ENCODE measurements at regions not wholly inside any gene's neighbourhood (a gene's known extent, or its start where the extent isn't known, plus 50 kb on each side); places are given as distances from the start of the nearest gene placed in this dataset.

DNA sequence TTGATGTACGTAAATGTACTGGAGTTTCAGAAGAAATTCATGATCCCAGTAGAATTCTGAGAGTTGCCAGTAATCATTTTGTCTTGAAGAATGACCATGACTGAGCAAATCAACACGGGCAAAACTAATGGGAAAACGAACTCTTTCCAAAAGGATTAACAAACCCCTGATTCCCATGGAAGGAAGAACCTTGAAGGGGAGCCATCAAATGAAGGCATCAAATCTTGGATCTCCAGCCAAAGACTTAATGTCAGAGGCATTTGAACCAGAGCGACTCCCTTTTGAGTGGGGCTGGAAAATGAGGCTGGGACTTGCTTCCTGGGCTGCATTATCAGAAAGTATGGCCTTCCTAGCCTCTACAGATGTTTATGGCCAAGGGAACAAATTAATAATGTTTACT lies 364.4 kb upstream of the PRKCQ start:
- no peak for TF ChIP-seq CTCF (IDR thresholded peaks at IDR 0.05)
- no peak for TF ChIP-seq POLR2A (IDR thresholded peaks at IDR 0.05)
- TF ChIP-seq EP300 (IDR thresholded peaks at IDR 0.05), result no peak
